ENCODE measurements at regions not wholly inside any gene's neighbourhood (a gene's known extent, or its start where the extent isn't known, plus 50 kb on each side); places are given as distances from the start of the nearest gene placed in this dataset.
A peak's percentile ranks its signal among the peaks of the same experiment; 100 is the strongest.

- DNase-seq, result no peak
Observed at GRCh38 chr9:96183751-96184150, 118.2 kb downstream of the HSD17B3 start.

DNA sequence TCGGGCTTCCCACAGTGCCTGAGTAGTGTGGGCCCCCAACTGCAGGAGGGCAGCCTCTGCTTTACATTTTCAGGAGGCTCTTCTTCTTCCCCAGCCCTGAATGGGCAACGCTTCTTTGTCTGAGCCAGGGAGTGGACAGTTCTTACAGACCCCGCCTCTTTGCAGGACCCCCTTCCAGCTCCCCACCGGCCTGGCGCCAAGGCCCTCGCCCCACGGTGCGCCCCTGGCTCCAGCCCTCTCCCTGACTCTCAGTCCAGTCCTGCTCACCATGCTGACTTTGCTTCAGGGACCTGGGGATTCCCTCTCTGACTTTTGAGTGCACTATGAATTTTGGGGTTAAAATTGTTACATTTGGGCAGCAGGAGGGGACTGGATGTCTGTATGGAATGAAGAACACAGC, 123.8 kb downstream of the HSD17B3 start:
- no peak for DNase-seq

DNA sequence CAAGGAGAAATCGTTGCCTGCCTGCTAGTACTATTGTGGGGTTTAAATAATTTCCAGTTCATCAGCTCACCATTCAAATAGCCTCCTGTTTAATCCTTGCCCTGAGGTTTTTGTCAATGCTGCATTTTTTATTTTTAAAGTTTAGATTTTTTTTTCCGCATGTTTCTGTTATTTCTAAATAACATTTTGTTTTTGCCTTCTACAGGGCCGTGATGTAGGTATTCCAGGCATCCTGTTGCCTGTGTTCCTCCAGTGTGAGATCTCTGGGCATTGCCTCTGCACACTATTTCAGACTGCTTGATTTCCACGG, 124.3 kb downstream of the HSD17B3 start:
- no peak for DNase-seq

- no peak for DNase-seq
Observed at GRCh38 chr9:96177005-96177718, 124.8 kb downstream of the HSD17B3 start.

DNA sequence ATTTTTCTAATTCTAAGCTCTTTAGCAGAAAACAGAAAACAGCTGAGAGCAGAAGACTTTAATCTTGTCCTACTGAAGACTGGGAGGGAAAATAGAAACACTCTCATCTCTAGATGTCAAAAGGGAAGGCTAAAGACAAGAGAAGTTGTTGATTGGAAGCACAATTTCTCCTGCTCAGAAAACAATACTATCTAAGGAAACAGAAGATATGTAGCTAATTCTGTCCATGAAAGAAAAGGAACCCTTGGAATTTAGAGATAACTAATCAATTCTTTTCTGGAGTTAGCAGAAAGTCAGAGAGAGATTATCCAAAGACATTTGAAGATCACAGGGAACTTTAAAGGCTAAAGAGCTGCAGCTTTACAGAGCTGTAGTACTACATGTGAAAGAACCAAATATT, 126.2 kb downstream of the HSD17B3 start:
- DNase-seq, result no peak

GRCh38 chr9:96175001-96175400, 127.0 kb downstream of the HSD17B3 start:
- no peak for DNase-seq

GRCh38 chr9:96174371-96174770, 127.6 kb downstream of the HSD17B3 start:
- peak; percentile 47 for DNase-seq

DNA sequence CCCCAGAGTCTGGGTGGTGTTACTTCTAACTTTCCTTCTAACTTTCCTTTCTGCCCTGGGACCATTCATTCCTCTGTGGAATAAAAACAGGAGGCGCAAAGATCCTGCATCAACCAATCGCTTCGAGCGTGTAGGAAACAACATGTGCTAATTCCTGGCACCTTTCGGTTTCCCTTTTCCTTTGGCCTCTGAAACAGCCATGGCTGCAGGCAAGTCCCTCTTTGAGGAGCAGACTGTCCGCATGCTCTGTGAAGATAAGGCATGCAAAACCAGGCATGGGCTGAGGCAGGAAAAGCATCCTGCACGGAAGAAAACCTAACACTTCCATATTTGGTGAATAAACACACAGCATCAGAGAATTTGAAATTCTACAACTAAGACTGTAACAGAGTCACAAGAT, 128.3 kb downstream of the HSD17B3 start:
- no peak for DNase-seq

- no peak for DNase-seq
Observed at GRCh38 chr9:96172797-96173196, 129.2 kb downstream of the HSD17B3 start.

- no peak for DNase-seq
Observed at GRCh38 chr9:96171728-96172127, 130.2 kb downstream of the HSD17B3 start.

- no peak for DNase-seq
Observed at GRCh38 chr9:96169901-96170300, 132.1 kb downstream of the HSD17B3 start.

GRCh38 chr9:96169484-96169883, 132.5 kb downstream of the HSD17B3 start:
- DNase-seq, result no peak

DNA sequence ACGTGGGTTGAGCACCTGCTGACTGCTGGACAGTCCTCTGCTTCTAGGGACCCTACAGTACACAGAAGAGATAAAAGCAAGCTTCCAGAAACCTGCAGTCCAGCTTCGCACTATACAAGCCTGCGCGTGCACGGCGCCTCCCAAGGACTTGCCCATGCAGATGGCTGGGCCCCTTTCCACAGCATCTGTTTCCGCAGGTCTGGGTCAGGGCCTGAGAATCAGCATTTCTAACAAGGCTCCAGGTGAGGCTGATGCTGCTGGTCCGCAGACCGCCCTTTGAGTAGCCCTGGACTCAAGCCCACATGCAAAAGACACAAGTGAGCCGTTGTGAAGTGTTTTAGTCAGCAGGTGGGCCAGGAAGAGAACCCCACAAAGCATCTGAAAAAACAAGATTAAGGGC, 133.1 kb downstream of the HSD17B3 start:
- DNase-seq, result no peak

DNA sequence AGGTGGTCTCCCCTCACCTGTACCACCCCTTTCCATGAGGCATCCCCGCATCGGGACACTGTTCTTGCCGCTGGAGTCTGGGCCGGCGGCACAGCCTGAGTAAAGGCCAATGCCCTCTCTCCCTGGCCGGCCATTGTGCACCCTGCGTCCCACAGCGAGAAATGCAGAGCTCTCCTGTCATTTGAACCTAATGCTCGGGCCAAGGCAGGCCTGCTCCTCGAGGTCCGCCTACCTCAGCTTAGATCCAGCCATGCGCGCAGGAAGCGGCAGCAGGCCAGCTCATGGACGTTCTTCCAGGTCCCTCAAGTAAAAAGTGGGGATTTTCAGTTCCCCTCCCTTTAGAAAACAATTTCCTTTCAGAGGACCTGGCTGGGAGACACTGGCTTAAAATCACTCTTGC, 135.0 kb downstream of the HSD17B3 start:
- DNase-seq, result no peak

- DNase-seq, result no peak
Observed at GRCh38 chr9:96164268-96164683, 137.7 kb downstream of the HSD17B3 start.

DNA sequence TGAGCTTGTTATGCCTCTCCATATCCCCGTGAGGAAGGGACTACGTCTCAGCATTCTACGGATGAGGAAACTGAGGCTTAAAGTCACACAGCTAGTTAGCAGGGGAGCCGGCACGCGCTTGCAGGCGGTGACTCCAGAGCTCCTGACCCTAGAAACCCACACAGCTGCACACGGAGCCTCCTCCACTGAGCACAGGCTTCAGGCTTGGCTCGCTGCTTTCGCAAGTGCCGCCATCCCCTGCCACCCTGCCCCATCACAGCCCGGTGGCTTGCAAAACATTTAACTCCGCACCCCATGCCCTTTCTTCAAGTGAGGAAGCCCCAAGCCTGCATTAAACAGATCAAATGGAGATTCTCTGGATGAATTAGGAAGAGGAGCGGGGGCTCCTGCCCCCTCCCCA, 138.3 kb downstream of the HSD17B3 start:
- DNase-seq, result no peak

DNA sequence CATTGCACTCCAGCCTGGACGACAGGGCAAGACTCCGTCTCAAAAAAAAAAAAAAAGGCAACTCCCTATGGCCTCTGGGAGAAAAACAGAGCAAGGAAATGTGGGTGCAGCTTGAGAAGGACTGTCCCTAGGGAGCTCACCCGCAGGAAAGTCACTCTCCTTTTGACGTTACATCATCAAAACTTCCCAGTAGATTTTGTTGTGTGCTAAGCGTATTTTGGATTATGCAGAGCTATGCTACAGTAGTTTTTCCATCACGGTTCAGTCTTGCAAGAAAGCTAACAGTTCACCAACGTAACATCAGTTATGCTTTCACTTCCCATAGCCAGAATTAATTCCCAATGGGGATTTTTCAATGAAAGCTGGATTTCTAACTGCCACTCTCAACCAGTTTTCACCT, 138.8 kb downstream of the HSD17B3 start:
- DNase-seq, result no peak

GRCh38 chr9:96161819-96162218, 140.2 kb downstream of the HSD17B3 start:
- no peak for DNase-seq

DNA sequence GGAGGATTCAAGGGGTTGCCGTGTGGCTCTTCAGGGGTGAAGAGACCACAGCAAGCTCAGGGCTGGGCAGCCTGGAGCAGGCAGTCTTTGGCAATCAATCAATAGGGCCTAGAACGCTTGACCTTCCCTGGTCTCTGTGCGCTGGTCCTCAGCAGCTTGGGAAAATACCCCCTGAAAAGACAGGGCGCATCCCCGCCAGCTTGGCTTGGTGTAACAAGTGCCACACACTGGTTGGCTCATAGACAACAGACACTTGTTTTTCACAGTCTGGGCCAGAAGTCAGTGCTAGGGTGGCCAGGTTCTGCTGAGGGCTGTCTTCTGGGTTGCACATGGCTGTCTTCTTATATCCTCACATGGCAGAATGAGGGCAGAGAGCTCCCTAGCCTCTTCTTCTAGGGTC, 141.1 kb downstream of the HSD17B3 start:
- DNase-seq, result no peak

GRCh38 chr9:96160168-96160567, 141.8 kb downstream of the HSD17B3 start:
- DNase-seq, result no peak

DNA sequence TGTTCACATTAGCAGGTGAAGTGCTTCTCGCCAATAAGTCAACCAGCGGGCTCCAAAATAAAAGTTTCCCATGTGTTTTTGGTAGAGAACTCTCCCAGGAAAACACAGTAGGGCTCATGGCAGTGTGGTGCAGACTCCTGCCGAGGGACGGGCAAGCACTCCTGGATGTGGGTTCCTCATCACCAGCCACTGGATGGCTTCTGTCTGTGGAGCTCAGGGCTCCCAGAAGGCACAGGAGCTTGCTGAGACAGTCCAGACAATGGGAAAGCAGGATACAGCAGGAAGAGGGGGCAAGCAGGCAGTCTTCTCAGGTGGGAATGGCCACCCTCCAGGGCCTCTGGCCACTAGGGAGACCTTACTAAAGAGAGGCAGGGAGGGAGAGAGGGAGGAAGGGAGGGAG, 142.4 kb downstream of the HSD17B3 start:
- DNase-seq, result no peak

GRCh38 chr9:96158909-96159575, 142.9 kb downstream of the HSD17B3 start:
- DNase-seq, result no peak

DNA sequence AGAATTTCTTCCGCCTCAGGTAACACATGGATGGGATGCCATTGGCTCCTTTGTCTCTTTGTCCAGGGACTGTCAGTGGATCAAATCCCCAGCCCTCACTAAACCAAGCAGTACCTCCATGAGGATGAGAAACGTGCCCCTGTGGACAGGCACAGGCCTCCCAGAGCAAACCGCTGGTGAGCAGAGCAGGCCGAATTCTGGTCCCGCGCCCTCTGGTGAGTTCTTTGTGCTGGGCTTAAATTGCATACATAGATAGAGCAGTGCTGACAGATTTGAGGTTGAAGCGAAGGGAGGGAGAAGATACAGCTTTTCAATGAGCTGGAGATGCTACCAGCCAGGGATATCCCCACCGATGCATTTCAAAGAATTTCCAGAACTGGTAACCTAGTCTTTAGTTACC, 143.8 kb downstream of the HSD17B3 start:
- DNase-seq, result no peak

GRCh38 chr9:96157675-96158074, 144.3 kb downstream of the HSD17B3 start:
- DNase-seq, result no peak

Data from NCI-H2171 treated with DMSO at 0.1 percent for 48 hours (cell line).